HCT116 (cell line): ENCODE measurements at regions not wholly inside any gene's neighbourhood (a gene's known extent, or its start where the extent isn't known, plus 50 kb on each side); places are given as distances from the start of the nearest gene placed in this dataset.

Experiments
- ATAC-seq: fragments of 200-7000 bp; cut with Tn5 transposase; 2 replicates; pipeline ENCODE4 v1.9.1; 2020; ENCODE audit warnings: mild to moderate bottlenecking, moderate library complexity
- BruUV-seq: library from RNA; stranded (reverse); fragments of 400-500 nt; replicated peaks from 2 replicates; lab custom pipeline; 2021; lab: Mats Ljungman, UMichigan
- CTCF ChIA-PET: fragments of 300-600 bp; sonication (Branson Sonifier 250); formaldehyde crosslinking; loops from one replicate; lab custom pipeline; 2021; ENCODE audit warnings: antibody characterized with exemption; lab: Charles Lee
- POLR2A ChIA-PET: fragments of 300-600, 350-600 bp; sonication (Branson Sonifier 250); formaldehyde crosslinking; loops from one replicate; lab custom pipeline; 2021; ENCODE audit warnings: antibody characterized with exemption; lab: Charles Lee
- RAD21 ChIA-PET, 2 experiments: fragments of 300-600 bp; sonication (Branson Sonifier 250); formaldehyde crosslinking; loops; one replicate each; lab custom pipeline; 2023; ENCODE audit warnings: low total read pairs in 2 of 2; ENCODE audit not compliant: uncharacterized antibody in 2 of 2, unreplicated experiment in 2 of 2, low non-redundant PET in 1 of 2; lab: Charles Lee
- DNase-seq: peaks from one replicate; pipeline ENCODE4 v3.0.0-alpha.2; 2010; ENCODE audit warnings: low read depth, low spot score
- H2AFZ ChIP-seq: fragments of 200-600 bp; shearing (Covaris generic), sonication (generic); 2 replicates; pipeline ENCODE4 v1.6.1; 2017; ENCODE audit warnings: low read depth, mixed run types, mixed read lengths, antibody characterized with exemption, low read length; ENCODE audit not compliant: poor library complexity, severe bottlenecking
- H3K27ac ChIP-seq: 2 replicates; pipeline ENCODE4 v1.5.1; 2012; ENCODE audit warnings: low read depth, low read length
- H3K27me3 ChIP-seq: fragments of 200-600 bp; sonication (generic); 2 replicates; pipeline ENCODE4 v1.6.1; 2016; ENCODE audit warnings: mixed run types, low read length, mixed read lengths; ENCODE audit not compliant: insufficient read depth
- H3K36me3 ChIP-seq, 2 experiments: fragments of 200-500 bp in 1 of 2; fragments of 200-600 bp in 1 of 2; sonication (Bioruptor generic) in 1 of 2; sonication (generic) in 1 of 2; 2 replicates each; pipeline versions ENCODE4 v1.5.1 to v1.6.1; 2014 to 2016; ENCODE audit warnings: low read length in 2 of 2, inconsistent platforms in 1 of 2, mixed read lengths in 1 of 2, mixed run types in 1 of 2; ENCODE audit not compliant: insufficient read depth in 2 of 2, control insufficient read depth in 1 of 2
- H3K4me1 ChIP-seq, 2 experiments: fragments of 200-600 bp in 1 of 2; sonication (generic) in 1 of 2; 2 replicates each; pipeline versions ENCODE4 v1.5.1 to v1.6.1; 2012 to 2017; ENCODE audit warnings: low read length in 2 of 2, inconsistent platforms in 1 of 2, mild to moderate bottlenecking in 1 of 2, mixed read lengths in 1 of 2, mixed run types in 1 of 2, moderate library complexity in 1 of 2; ENCODE audit not compliant: insufficient read depth in 2 of 2, control insufficient read depth in 1 of 2
- H3K4me2 ChIP-seq: fragments of 200-600 bp; sonication (generic); 2 replicates; pipeline ENCODE4 v1.6.1; 2017; ENCODE audit warnings: mixed run types, low read length, mixed read lengths
- H3K4me3 ChIP-seq, 2 experiments: fragments of 200-600 bp in 1 of 2; sonication (generic) in 1 of 2; replicated peaks in 1 of 2; 2 replicates each; pipeline ENCODE4 v1.5.1; 2011 to 2016; ENCODE audit warnings: low read length in 2 of 2, control low read depth in 1 of 2, low read depth in 1 of 2, mild to moderate bottlenecking in 1 of 2, mixed read lengths in 1 of 2, mixed run types in 1 of 2
- H3K79me2 ChIP-seq: fragments of 200-600 bp; sonication (generic); 2 replicates; pipeline ENCODE4 v1.6.1; 2017; ENCODE audit warnings: mild to moderate bottlenecking, mixed run types, low read length, moderate library complexity, mixed read lengths; ENCODE audit not compliant: insufficient read depth
- H3K9ac ChIP-seq: fragments of 200-600 bp; sonication (generic); 2 replicates; pipeline ENCODE4 v1.6.1; 2016; ENCODE audit warnings: low read length, mixed read lengths
- H3K9me2 ChIP-seq: fragments of 200-600 bp; sonication (generic), shearing (Covaris generic); 2 replicates; pipeline ENCODE4 v1.6.1; 2017; ENCODE audit warnings: mixed run types, mild to moderate bottlenecking, moderate library complexity; ENCODE audit not compliant: insufficient read depth
- H3K9me3 ChIP-seq, 2 experiments: fragments of 200-500 bp in 1 of 2; fragments of 200-600 bp in 1 of 2; sonication (Bioruptor generic) in 1 of 2; sonication (generic) in 1 of 2; 2 replicates each; pipeline ENCODE4 v1.6.1; 2014 to 2017; ENCODE audit warnings: low read length in 2 of 2, mixed read lengths in 2 of 2, inconsistent platforms in 1 of 2, low read depth in 1 of 2, mild to moderate bottlenecking in 1 of 2, mixed run types in 1 of 2, moderate library complexity in 1 of 2; ENCODE audit not compliant: control insufficient read depth in 1 of 2, insufficient read depth in 1 of 2
- H4K20me1 ChIP-seq: fragments of 200-600 bp; sonication (generic), shearing (Covaris generic); 2 replicates; pipeline ENCODE4 v1.6.1; 2017; ENCODE audit warnings: mixed run types, mild to moderate bottlenecking, moderate library complexity; ENCODE audit not compliant: insufficient read depth
- CBX3 ChIP-seq: IDR thresholded peaks from 2 replicates; pipeline ENCODE4 v1.6.1; 2012; ENCODE audit warnings: low read depth
- CEBPB ChIP-seq: IDR thresholded peaks from 2 replicates; pipeline ENCODE4 v1.6.1; 2012; ENCODE audit warnings: low read depth
- EGR1 ChIP-seq: IDR thresholded peaks from 2 replicates; pipeline ENCODE4 v1.6.1; 2012; ENCODE audit warnings: low read depth
- ELF1 ChIP-seq: IDR thresholded peaks from 2 replicates; pipeline ENCODE4 v1.6.1; 2012; ENCODE audit warnings: low read depth, borderline replicate concordance
- EZH2 ChIP-seq: fragments of 200-600 bp; sonication (generic); IDR thresholded peaks from 2 replicates; pipeline ENCODE4 v1.6.1; 2017; ENCODE audit warnings: antibody characterized with exemption, mixed run types
- FOSL1 ChIP-seq: IDR thresholded peaks from 2 replicates; pipeline ENCODE4 v1.6.1; 2012; ENCODE audit warnings: low read depth
- POLR2A ChIP-seq: IDR thresholded peaks from 2 replicates; pipeline ENCODE4 v1.7.0; 2011; ENCODE audit warnings: borderline replicate concordance; ENCODE audit not compliant: insufficient read depth, insufficient read length; ENCODE audit errors: extremely low read depth
- POLR2AphosphoS5 ChIP-seq: IDR thresholded peaks from 2 replicates; pipeline ENCODE4 v1.6.1; 2011; ENCODE audit warnings: mild to moderate bottlenecking, low read depth, low read length, moderate library complexity
- RAD21 ChIP-seq: IDR thresholded peaks from 2 replicates; pipeline ENCODE4 v1.6.1; 2012; ENCODE audit warnings: low read depth, mild to moderate bottlenecking
- REST ChIP-seq: IDR thresholded peaks from 2 replicates; pipeline ENCODE4 v1.6.1; 2012; ENCODE audit warnings: low read depth
- SIN3A ChIP-seq: IDR thresholded peaks from 2 replicates; pipeline ENCODE4 v1.6.1; 2012; ENCODE audit warnings: low read depth
- SRF ChIP-seq: IDR thresholded peaks from 2 replicates; pipeline ENCODE4 v1.6.1; 2012; ENCODE audit warnings: low read depth
- YY1 ChIP-seq: IDR thresholded peaks from 2 replicates; pipeline ENCODE4 v1.6.1; 2011; ENCODE audit warnings: low read length, low read depth, moderate library complexity, mild to moderate bottlenecking; ENCODE audit not compliant: insufficient replicate concordance; ENCODE audit errors: extremely low read depth
- ZFX ChIP-seq: fragments of 450-650 bp; IDR thresholded peaks from 2 replicates; pipeline ENCODE4 v1.6.1; 2017
- ZNF274 ChIP-seq: fragments of 200-500 bp; sonication (Bioruptor generic); IDR thresholded peaks from 2 replicates; pipeline ENCODE4 v1.6.1; 2014; ENCODE audit warnings: mild to moderate bottlenecking, low read depth, low read length, inconsistent platforms
- intact Hi-C: fragments of 100-400 bp; cut with micrococcal nuclease; formaldehyde crosslinking; loops from 2 replicates; pipeline ENCODE4 v1.10.0; 2022
- TF ChIP-seq, protein P1 (sequence below): IDR thresholded peaks from 2 replicates; pipeline ENCODE4 v1.6.1; 2011; ENCODE audit warnings: mild to moderate bottlenecking, low read length, moderate library complexity; ENCODE audit not compliant: insufficient replicate concordance; ENCODE audit errors: extremely low read depth
- TF ChIP-seq, protein P2 (sequence below), 3 experiments: fragments of 200-600 bp in 1 of 3; sonication (generic) in 1 of 3; IDR thresholded peaks in 2 of 3; conservative IDR thresholded peaks in 1 of 3; 2 replicates each; pipeline ENCODE4 v1.5.1; 2012 to 2017; ENCODE audit warnings: low read depth in 2 of 3, low read length in 2 of 3, antibody characterized with exemption in 1 of 3, borderline replicate concordance in 1 of 3, control low read depth in 1 of 3, mild to moderate bottlenecking in 1 of 3, mixed read lengths in 1 of 3, mixed run types in 1 of 3, moderate library complexity in 1 of 3; ENCODE audit not compliant: insufficient read depth in 1 of 3
- TF ChIP-seq, protein P3 (sequence below): IDR thresholded peaks from 2 replicates; pipeline ENCODE4 v1.6.1; 2012

GRCh38 chr12:16119618-16120415 is 157.7 kb downstream of the SLC15A5 start:
- POLR2A ChIA-PET, result no interaction called here

More at GRCh38 chr12:16119618-16120415, 157.7 kb downstream of the SLC15A5 start:
- H3K4me3 ChIP-seq, result no peak overlapping the region
- H3K9ac ChIP-seq, result no peak overlapping the region
- CTCF ChIA-PET, result no interaction called here
- no peak overlapping the region for H3K27ac ChIP-seq
- no peaks in the 10 kb centered on the region for H3K9me3 ChIP-seq
- no peak for DNase-seq
- H3K36me3 ChIP-seq, result no peaks in the 10 kb centered on the region
- TF ChIP-seq REST (no peak), ELF1 (no peak), RAD21 (no peak), CBX3 (no peak), YY1 (no peak), CEBPB (no peak), POLR2AphosphoS5 (no peak), EGR1 (no peak), POLR2A (no peak), SIN3A (no peak), ZFX (no peak), EZH2 (no peak), ZNF274 (no peak), SRF (no peak), FOSL1 (no peak)
- TF ChIP-seq, protein P1, sequence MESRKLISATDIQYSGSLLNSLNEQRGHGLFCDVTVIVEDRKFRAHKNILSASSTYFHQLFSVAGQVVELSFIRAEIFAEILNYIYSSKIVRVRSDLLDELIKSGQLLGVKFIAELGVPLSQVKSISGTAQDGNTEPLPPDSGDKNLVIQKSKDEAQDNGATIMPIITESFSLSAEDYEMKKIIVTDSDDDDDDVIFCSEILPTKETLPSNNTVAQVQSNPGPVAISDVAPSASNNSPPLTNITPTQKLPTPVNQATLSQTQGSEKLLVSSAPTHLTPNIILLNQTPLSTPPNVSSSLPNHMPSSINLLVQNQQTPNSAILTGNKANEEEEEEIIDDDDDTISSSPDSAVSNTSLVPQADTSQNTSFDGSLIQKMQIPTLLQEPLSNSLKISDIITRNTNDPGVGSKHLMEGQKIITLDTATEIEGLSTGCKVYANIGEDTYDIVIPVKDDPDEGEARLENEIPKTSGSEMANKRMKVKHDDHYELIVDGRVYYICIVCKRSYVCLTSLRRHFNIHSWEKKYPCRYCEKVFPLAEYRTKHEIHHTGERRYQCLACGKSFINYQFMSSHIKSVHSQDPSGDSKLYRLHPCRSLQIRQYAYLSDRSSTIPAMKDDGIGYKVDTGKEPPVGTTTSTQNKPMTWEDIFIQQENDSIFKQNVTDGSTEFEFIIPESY, result no peak
- TF ChIP-seq, protein P2, sequence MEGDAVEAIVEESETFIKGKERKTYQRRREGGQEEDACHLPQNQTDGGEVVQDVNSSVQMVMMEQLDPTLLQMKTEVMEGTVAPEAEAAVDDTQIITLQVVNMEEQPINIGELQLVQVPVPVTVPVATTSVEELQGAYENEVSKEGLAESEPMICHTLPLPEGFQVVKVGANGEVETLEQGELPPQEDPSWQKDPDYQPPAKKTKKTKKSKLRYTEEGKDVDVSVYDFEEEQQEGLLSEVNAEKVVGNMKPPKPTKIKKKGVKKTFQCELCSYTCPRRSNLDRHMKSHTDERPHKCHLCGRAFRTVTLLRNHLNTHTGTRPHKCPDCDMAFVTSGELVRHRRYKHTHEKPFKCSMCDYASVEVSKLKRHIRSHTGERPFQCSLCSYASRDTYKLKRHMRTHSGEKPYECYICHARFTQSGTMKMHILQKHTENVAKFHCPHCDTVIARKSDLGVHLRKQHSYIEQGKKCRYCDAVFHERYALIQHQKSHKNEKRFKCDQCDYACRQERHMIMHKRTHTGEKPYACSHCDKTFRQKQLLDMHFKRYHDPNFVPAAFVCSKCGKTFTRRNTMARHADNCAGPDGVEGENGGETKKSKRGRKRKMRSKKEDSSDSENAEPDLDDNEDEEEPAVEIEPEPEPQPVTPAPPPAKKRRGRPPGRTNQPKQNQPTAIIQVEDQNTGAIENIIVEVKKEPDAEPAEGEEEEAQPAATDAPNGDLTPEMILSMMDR (IDR thresholded peaks at IDR 0.05 in 2 of 3, conservative IDR thresholded peaks at IDR 0.05 in 1 of 3; ENCODE audit: borderline replicate concordance in 1 of 3, insufficient read depth in 1 of 3, low read depth in 2 of 3, low read length in 2 of 3), result no peak
- TF ChIP-seq, protein P3, sequence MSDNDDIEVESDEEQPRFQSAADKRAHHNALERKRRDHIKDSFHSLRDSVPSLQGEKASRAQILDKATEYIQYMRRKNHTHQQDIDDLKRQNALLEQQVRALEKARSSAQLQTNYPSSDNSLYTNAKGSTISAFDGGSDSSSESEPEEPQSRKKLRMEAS, result no peak
- TF ChIP-seq, all 23 proteins: peak for 0
- no peaks in the 10 kb centered on the region for H3K79me2 ChIP-seq
- intact Hi-C loops, result no loop called here
- H3K4me1 ChIP-seq, result no peaks in the 10 kb centered on the region
- H2AFZ ChIP-seq, result no peak overlapping the region
- H3K4me2 ChIP-seq, result no peak overlapping the region
- H3K9me2 ChIP-seq, result no peaks in the 10 kb centered on the region
- no TSS peak for BruUV-seq
- no peaks in the 10 kb centered on the region for H3K27me3 ChIP-seq
- no peaks in the 10 kb centered on the region for H4K20me1 ChIP-seq
- no peak for ATAC-seq
- RAD21 ChIA-PET, result no interaction called here
